K562 (cell line): ENCODE measurements at regions not wholly inside any gene's neighbourhood (a gene's known extent, or its start where the extent isn't known, plus 50 kb on each side); places are given as distances from the start of the nearest gene placed in this dataset.

ENCODE experiments used
- ATAC-seq: fragments of 200-7000 bp; cut with Tn5 transposase; 3 replicates; pipeline ENCODE4 v1.9.1; 2020; ENCODE audit warnings: moderate library complexity
- BruUV-seq: library from RNA; stranded (reverse); fragments of 400-500 nt; replicated peaks from 2 replicates; lab custom pipeline; 2021; lab: Mats Ljungman, UMichigan
- CTCF ChIA-PET: fragments of 300-600 bp; formaldehyde crosslinking; extraction: SDS; loops from one replicate; lab custom pipeline; 2021; ENCODE audit warnings: low intra/inter-chr PET ratio; lab: Yijun Ruan, JAX
- POLR2A ChIA-PET: fragments of 300-600, 350-650 bp; sonication (Branson Sonifier 250); formaldehyde crosslinking; extraction: SDS; loops from one replicate; lab custom pipeline; 2021; ENCODE audit warnings: antibody characterized with exemption, inconsistent platforms; lab: Yijun Ruan, JAX
- DNase-seq, 4 experiments: peaks; one replicate each; pipeline versions ENCODE4 v3.0.0 to v3.0.0-alpha.2; 2011 to 2018; ENCODE audit warnings: low spot score in 3 of 4, mixed read lengths in 3 of 4; ENCODE audit errors: extremely low read depth in 1 of 4
- FAIRE-seq: peaks from 2 replicates; lab custom pipeline; 2011; peaks lifted over from hg19 to GRCh38; lab: Jason Lieb, UNC
- H2AFZ ChIP-seq: 2 replicates; pipeline ENCODE4 v1.6.0; 2011; ENCODE audit warnings: low read depth, low read length, control low read depth, inconsistent platforms
- H3K27ac ChIP-seq: fragments of 200-600 bp; 3 replicates; pipeline ENCODE4 v1.8.0; 2011; ENCODE audit warnings: low read depth, mild to moderate bottlenecking, control low read depth, inconsistent platforms, low read length, moderate library complexity, mixed read lengths; ENCODE audit errors: extremely low read depth
- H3K27me3 ChIP-seq, 2 experiments: fragments of 300-600 bp in 1 of 2; 2 replicates in 1 of 2; 3 replicates in 1 of 2; pipeline versions ENCODE4 v1.6.0 to v1.8.0; 2011; ENCODE audit warnings: inconsistent platforms in 2 of 2, low read length in 2 of 2, mild to moderate bottlenecking in 1 of 2, mixed read lengths in 1 of 2, moderate library complexity in 1 of 2; ENCODE audit not compliant: control insufficient read depth in 2 of 2, insufficient read depth in 2 of 2
- H3K36me3 ChIP-seq: fragments of 300-600 bp; 3 replicates; pipeline ENCODE4 v1.8.0; 2011; ENCODE audit warnings: mild to moderate bottlenecking, low read length, inconsistent platforms; ENCODE audit not compliant: control insufficient read depth, insufficient read depth
- H3K4me1 ChIP-seq, 2 experiments: fragments of 200-600 bp in 1 of 2; replicated peaks in 1 of 2; 2 replicates in 1 of 2; 3 replicates in 1 of 2; pipeline versions ENCODE4 v1.5.1 to v1.8.0; 2011; ENCODE audit warnings: inconsistent platforms in 2 of 2, low read length in 2 of 2, mild to moderate bottlenecking in 1 of 2, mixed read lengths in 1 of 2, moderate library complexity in 1 of 2; ENCODE audit not compliant: control insufficient read depth in 2 of 2, insufficient read depth in 2 of 2
- H3K4me2 ChIP-seq: 2 replicates; pipeline ENCODE4 v1.6.1; 2011; ENCODE audit warnings: low read length, control low read depth, inconsistent platforms, mixed read lengths; ENCODE audit not compliant: insufficient read depth
- H3K4me3 ChIP-seq: fragments of 200-600 bp; sonication (generic), shearing (Covaris generic); 2 replicates; pipeline ENCODE4 v1.5.1; 2016; ENCODE audit warnings: control low read depth, inconsistent platforms
- H3K79me2 ChIP-seq: fragments of 200-600 bp; 3 replicates; pipeline ENCODE4 v1.8.0; 2011; ENCODE audit warnings: low read length, inconsistent platforms; ENCODE audit not compliant: control insufficient read depth, insufficient read depth
- H3K9ac ChIP-seq, 2 experiments: 2 replicates each; pipeline versions ENCODE4 v1.6.0 to v1.6.1; 2011; ENCODE audit warnings: low read depth in 2 of 2, low read length in 2 of 2, control low read depth in 1 of 2, inconsistent platforms in 1 of 2, mild to moderate bottlenecking in 1 of 2, mixed read lengths in 1 of 2; ENCODE audit not compliant: insufficient read depth in 1 of 2
- H3K9me1 ChIP-seq: one replicate; pipeline ENCODE4 v1.6.0; 2011; ENCODE audit warnings: inconsistent platforms, mild to moderate bottlenecking, low read length, moderate library complexity; ENCODE audit not compliant: control insufficient read depth, insufficient read depth
- H3K9me3 ChIP-seq: replicated peaks from 2 replicates; pipeline ENCODE4 v1.5.1; 2011; ENCODE audit warnings: low read depth, low read length, inconsistent platforms; ENCODE audit not compliant: control insufficient read depth, insufficient read depth
- H4K20me1 ChIP-seq: replicated peaks from 2 replicates; pipeline ENCODE4 v1.6.1; 2011; ENCODE audit warnings: low read length, inconsistent platforms, mixed read lengths; ENCODE audit not compliant: control insufficient read depth, insufficient read depth
- ARID1B ChIP-seq: fragments of 450-650 bp; IDR thresholded peaks from 2 replicates; pipeline ENCODE4 v1.6.1; 2016; ENCODE audit warnings: antibody characterized with exemption, mild to moderate bottlenecking, inconsistent platforms
- MBD1 ChIP-seq: fragments of 250-450 bp; sonication (Bioruptor Pico); IDR thresholded peaks from 2 replicates; pipeline ENCODE4 v1.8.0; 2022; ENCODE audit warnings: inconsistent platforms
- MEIS2 ChIP-seq: fragments of 450-650 bp; IDR thresholded peaks from 2 replicates; pipeline ENCODE4 v1.6.1; 2014; ENCODE audit warnings: mild to moderate bottlenecking; ENCODE audit not compliant: partially characterized antibody
- MXD1 ChIP-seq: fragments of 250-450 bp; sonication (Bioruptor Pico); IDR thresholded peaks from 2 replicates; pipeline ENCODE4 v1.8.0; 2021; ENCODE audit warnings: borderline replicate concordance, mild to moderate bottlenecking, moderate library complexity; ENCODE audit not compliant: poor library complexity, severe bottlenecking
- PKNOX1 ChIP-seq: fragments of 450-650 bp; IDR thresholded peaks from 2 replicates; pipeline ENCODE4 v1.6.1; 2016
- STAT5A ChIP-seq: IDR thresholded peaks from 2 replicates; pipeline ENCODE4 v1.6.1; 2012; ENCODE audit warnings: low read length, inconsistent platforms, borderline replicate concordance
- TAL1 ChIP-seq: fragments of 450-650 bp; IDR thresholded peaks from 2 replicates; pipeline ENCODE4 v1.6.1; 2016; ENCODE audit warnings: mild to moderate bottlenecking
- ZNF239 ChIP-seq: fragments of 250-450 bp; sonication (Bioruptor Pico); IDR thresholded peaks from 2 replicates; pipeline ENCODE4 v1.4.0; 2020; ENCODE audit warnings: mild to moderate bottlenecking
- ZNF75A ChIP-seq: fragments of 450-650 bp; formaldehyde crosslinking; IDR thresholded peaks from 2 replicates; pipeline ENCODE4 v1.4.0; 2020; ENCODE audit warnings: mild to moderate bottlenecking
- WGBS: fragments of 100-300 bp; shearing (Covaris generic); methylation state at CpG from one replicate; pipeline ENCODE4 v1.1.6; 2016; ENCODE audit warnings: low coverage, mixed read lengths; ENCODE audit not compliant: insufficient coverage; ENCODE audit errors: missing lambda C conversion rate; 5-methylcytosine and 5-hydroxymethylcytosine counted together
- in situ Hi-C: fragments of 300-500 bp; cut with MboI; formaldehyde crosslinking; loops from 4 replicates; pipeline ENCODE4 v1.15.0; 2018; ENCODE audit warnings: inconsistent platforms, mixed read lengths
- intact Hi-C: fragments of 100-400 bp; cut with micrococcal nuclease; formaldehyde crosslinking; loops from 2 replicates; pipeline ENCODE4 v1.14.2; 2022
- TF ChIP-seq, protein P1 (sequence below): fragments of 450-650 bp; IDR thresholded peaks from 2 replicates; pipeline ENCODE4 v1.7.0; 2016; ENCODE audit warnings: borderline replicate concordance

DNA sequence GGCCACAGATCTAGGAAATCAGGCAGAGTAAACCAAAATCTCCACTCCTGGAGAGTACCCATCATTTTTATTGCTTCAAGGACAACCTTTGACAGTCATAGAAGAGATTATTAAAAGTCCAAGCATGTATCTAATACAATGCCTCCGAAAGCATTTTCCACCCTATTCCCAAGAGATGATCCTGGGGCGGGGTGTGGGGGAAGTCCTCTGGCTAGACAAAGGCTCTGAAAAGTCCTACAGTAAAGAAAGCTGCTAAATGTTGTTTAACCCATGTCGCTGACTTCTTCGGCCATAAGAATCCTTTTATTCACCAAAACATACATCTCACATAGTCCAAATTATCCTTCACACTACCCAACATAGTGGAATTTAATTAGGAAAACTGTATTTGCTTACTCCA is 115.7 kb upstream of the STT3B start:
- 0% methylated on average over 4 of the region's 4 CpGs for WGBS
- ChIA-PET POLR2A (interaction anchor here (1.5 kb wide), 1 partner anchor 9 kb away, joined by 3 read pairs; no protein-coding TSS in a partner anchor), CTCF (no interaction called here)
- Histone ChIP-seq H2AFZ (no peak overlapping the region), H3K9me3 (no peaks in the 10 kb centered on the region), H3K4me3 (no peak overlapping the region), H4K20me1 (no peaks in the 10 kb centered on the region), H3K79me2 (no peaks in the 10 kb centered on the region), H3K9me1 (no peaks in the 10 kb centered on the region), H3K27ac (no peak overlapping the region), H3K4me2 (no peak overlapping the region), H3K9ac (no peak overlapping the region), H3K27me3 (no peaks in the 10 kb centered on the region), H3K4me1 (peaks cover 0 to 7% of the 10 kb centered on the region in 2 experiments; a peak in 1 of 5 replicates), H3K36me3 (no peaks in the 10 kb centered on the region)
- peak; percentile 85 for TF ChIP-seq ZNF239 (CRISPR knock-in tag)
- TF ChIP-seq MBD1, result no peak
- no peak for FAIRE-seq
- ATAC-seq, result no peak
- intact Hi-C loops (no loop called here), in situ Hi-C loops (no loop called here)
- no peak for DNase-seq
- no TSS peak for BruUV-seq

- peak in 1 of 4 experiments; percentile 56 for DNase-seq
- ATAC-seq, result peak; percentile 65
- POLR2A ChIA-PET, result interaction anchor here (1.5 kb wide), 1 partner anchor 9 kb away, joined by 3 read pairs; no protein-coding TSS in a partner anchor
- H3K9ac ChIP-seq, result no peak overlapping the region
- intact Hi-C loops, result no loop called here
- no peak overlapping the region for H2AFZ ChIP-seq
- H3K36me3 ChIP-seq, result no peaks in the 10 kb centered on the region
- no peak for FAIRE-seq
- peaks cover 0 to 12% of the 10 kb centered on the region in 2 experiments; a peak in 3 of 5 replicates for H3K4me1 ChIP-seq
- H3K79me2 ChIP-seq, result no peaks in the 10 kb centered on the region
- H3K27me3 ChIP-seq, result no peaks in the 10 kb centered on the region
- WGBS, result 9% methylated on average over 1 of the region's 1 CpG
- no peak overlapping the region for H3K4me2 ChIP-seq
- no peaks in the 10 kb centered on the region for H3K9me1 ChIP-seq
- no TSS peak for BruUV-seq
- H3K9me3 ChIP-seq, result no peaks in the 10 kb centered on the region
- no peaks in the 10 kb centered on the region for H4K20me1 ChIP-seq
- in situ Hi-C loops, result no loop called here
- no peak overlapping the region for H3K4me3 ChIP-seq
- CTCF ChIA-PET, result no interaction called here
- H3K27ac ChIP-seq, result no peak overlapping the region
- TF ChIP-seq ARID1B (peak; percentile 56; the same call in 1 of the 2 replicates), MEIS2 (peak; percentile 98), PKNOX1 (peak; percentile 95), TAL1 (peak; percentile 8; the same call in 1 of the 2 replicates), MXD1 (CRISPR knock-in tag) (no peak), STAT5A (peak; percentile 74), ZNF75A (no peak)
- TF ChIP-seq, protein P1, sequence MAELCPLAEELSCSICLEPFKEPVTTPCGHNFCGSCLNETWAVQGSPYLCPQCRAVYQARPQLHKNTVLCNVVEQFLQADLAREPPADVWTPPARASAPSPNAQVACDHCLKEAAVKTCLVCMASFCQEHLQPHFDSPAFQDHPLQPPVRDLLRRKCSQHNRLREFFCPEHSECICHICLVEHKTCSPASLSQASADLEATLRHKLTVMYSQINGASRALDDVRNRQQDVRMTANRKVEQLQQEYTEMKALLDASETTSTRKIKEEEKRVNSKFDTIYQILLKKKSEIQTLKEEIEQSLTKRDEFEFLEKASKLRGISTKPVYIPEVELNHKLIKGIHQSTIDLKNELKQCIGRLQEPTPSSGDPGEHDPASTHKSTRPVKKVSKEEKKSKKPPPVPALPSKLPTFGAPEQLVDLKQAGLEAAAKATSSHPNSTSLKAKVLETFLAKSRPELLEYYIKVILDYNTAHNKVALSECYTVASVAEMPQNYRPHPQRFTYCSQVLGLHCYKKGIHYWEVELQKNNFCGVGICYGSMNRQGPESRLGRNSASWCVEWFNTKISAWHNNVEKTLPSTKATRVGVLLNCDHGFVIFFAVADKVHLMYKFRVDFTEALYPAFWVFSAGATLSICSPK, result no peak
Measured at GRCh38 chr3:31417486-31417885, 115.2 kb upstream of the STT3B start.
